Breast epithelium (tissue), 3 donors: ENCODE measurements at regions not wholly inside any gene's neighbourhood (a gene's known extent, or its start where the extent isn't known, plus 50 kb on each side); places are given as distances from the start of the nearest gene placed in this dataset.

ENCODE experiments used
- CTCF ChIP-seq, 3 donors: fragments of 450-650 bp; IDR thresholded peaks; one replicate each; pipeline ENCODE4 v1.5.1; 2016 to 2017; ENCODE audit warnings: antibody characterized with exemption in 3 of 3, mild to moderate bottlenecking in 3 of 3, moderate library complexity in 3 of 3
- POLR2A ChIP-seq: fragments of 450-650 bp; IDR thresholded peaks from one replicate; pipeline ENCODE4 v1.6.1; 2016; ENCODE audit warnings: antibody characterized with exemption, mild to moderate bottlenecking, moderate library complexity

GRCh38 chr2:236749346-236749745, 179.7 kb downstream of the ACKR3 start:
- TF ChIP-seq CTCF (IDR thresholded peaks at IDR 0.05) (no peak), POLR2A (no peak)
